Vagina (tissue), 2 donors: ENCODE measurements at regions not wholly inside any gene's neighbourhood (a gene's known extent, or its start where the extent isn't known, plus 50 kb on each side); places are given as distances from the start of the nearest gene placed in this dataset.

Experiments
- CTCF ChIP-seq, 3 experiments: fragments of 450-650 bp in 2 of 3; fragments of 200-600 bp in 1 of 3; sonication (generic) in 1 of 3; IDR thresholded peaks; one replicate each; pipeline ENCODE4 v1.5.1; 2017 to 2019; ENCODE audit warnings: antibody characterized with exemption in 3 of 3, mild to moderate bottlenecking in 2 of 3, moderate library complexity in 2 of 3
- POLR2A ChIP-seq, 2 donors: fragments of 450-650 bp; IDR thresholded peaks; one replicate each; pipeline ENCODE4 v1.6.1; 2017; ENCODE audit warnings: antibody characterized with exemption in 2 of 2, mild to moderate bottlenecking in 2 of 2, moderate library complexity in 2 of 2
- POLR2AphosphoS5 ChIP-seq, 2 donors: sonication (generic); formaldehyde crosslinking; IDR thresholded peaks; one replicate each; pipeline ENCODE4 v1.9.0; 2017; ENCODE audit warnings: antibody characterized with exemption in 2 of 2, mild to moderate bottlenecking in 2 of 2, low read depth in 1 of 2; ENCODE audit not compliant: insufficient read depth in 1 of 2

- TF ChIP-seq POLR2AphosphoS5 (IDR thresholded peaks at IDR 0.05; ENCODE audit: insufficient read depth in 1 of 2, low read depth in 1 of 2) (no peak), CTCF (IDR thresholded peaks at IDR 0.05) (no peak), POLR2A (IDR thresholded peaks at IDR 0.05) (no peak)
Observed at GRCh38 chr9:82299870-82300269, 311.3 kb downstream of the SPATA31D1 start.
